ENCODE measurements at regions not wholly inside any gene's neighbourhood (a gene's known extent, or its start where the extent isn't known, plus 50 kb on each side); places are given as distances from the start of the nearest gene placed in this dataset.

DNA sequence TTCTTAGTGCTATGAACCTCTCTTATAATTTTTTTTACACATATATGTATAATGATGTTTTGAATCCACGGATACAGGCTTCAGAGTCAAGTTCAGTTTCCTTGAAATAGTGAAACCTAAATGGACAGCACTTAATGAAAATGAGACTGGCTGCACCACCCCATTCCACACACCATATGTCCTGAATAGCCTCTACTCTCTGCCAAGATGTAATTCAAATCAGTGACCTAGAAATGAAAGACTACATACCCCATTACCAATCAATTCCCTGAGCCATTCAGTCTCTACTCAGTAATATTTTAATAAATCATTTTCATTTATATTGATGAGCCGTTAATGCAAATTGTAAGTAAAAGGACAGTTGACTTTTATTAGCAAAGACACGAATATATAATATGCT is 614.9 kb upstream of the TMPRSS15 start:
- TF ChIP-seq, protein P1, sequence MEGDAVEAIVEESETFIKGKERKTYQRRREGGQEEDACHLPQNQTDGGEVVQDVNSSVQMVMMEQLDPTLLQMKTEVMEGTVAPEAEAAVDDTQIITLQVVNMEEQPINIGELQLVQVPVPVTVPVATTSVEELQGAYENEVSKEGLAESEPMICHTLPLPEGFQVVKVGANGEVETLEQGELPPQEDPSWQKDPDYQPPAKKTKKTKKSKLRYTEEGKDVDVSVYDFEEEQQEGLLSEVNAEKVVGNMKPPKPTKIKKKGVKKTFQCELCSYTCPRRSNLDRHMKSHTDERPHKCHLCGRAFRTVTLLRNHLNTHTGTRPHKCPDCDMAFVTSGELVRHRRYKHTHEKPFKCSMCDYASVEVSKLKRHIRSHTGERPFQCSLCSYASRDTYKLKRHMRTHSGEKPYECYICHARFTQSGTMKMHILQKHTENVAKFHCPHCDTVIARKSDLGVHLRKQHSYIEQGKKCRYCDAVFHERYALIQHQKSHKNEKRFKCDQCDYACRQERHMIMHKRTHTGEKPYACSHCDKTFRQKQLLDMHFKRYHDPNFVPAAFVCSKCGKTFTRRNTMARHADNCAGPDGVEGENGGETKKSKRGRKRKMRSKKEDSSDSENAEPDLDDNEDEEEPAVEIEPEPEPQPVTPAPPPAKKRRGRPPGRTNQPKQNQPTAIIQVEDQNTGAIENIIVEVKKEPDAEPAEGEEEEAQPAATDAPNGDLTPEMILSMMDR (IDR thresholded peaks at IDR 0.05 in 8 of 11, conservative IDR thresholded peaks at IDR 0.05 in 3 of 11), result no peak
- TF ChIP-seq POLR2AphosphoS5 (IDR thresholded peaks at IDR 0.05), result no peak
